ENCODE measurements at regions not wholly inside any gene's neighbourhood (a gene's known extent, or its start where the extent isn't known, plus 50 kb on each side); places are given as distances from the start of the nearest gene placed in this dataset.

- TF ChIP-seq SUZ12 (IDR thresholded peaks at IDR 0.05; ENCODE audit: extremely low read depth, insufficient read depth, insufficient read length) = no peak
- TF ChIP-seq YY1 (IDR thresholded peaks at IDR 0.05; ENCODE audit: insufficient read depth, insufficient read length) = no peak
- no peak for TF ChIP-seq ZNF274 (IDR thresholded peaks at IDR 0.05; ENCODE audit: low read depth, low read length)
Observed at GRCh38 chr9:129283705-129284606, 105.9 kb upstream of the IER5L start.
